SK-N-SH treated with all-trans-retinoic acid at 6 μM for 48 hours (cell line): ENCODE measurements at regions not wholly inside any gene's neighbourhood (a gene's known extent, or its start where the extent isn't known, plus 50 kb on each side); places are given as distances from the start of the nearest gene placed in this dataset.

Experiments used
- ARNTL ChIP-seq: fragments of 450-650 bp; formaldehyde crosslinking; IDR thresholded peaks from 2 replicates; pipeline ENCODE4 v1.5.0; 2020; ENCODE audit warnings: low read depth, mild to moderate bottlenecking, moderate library complexity, borderline replicate concordance
- CSRNP3 ChIP-seq: fragments of 250-450 bp; sonication (Bioruptor Pico); IDR thresholded peaks from 2 replicates; pipeline ENCODE4 v1.5.1; 2021; ENCODE audit warnings: mild to moderate bottlenecking, moderate library complexity
- GLIS3 ChIP-seq: fragments of 250-450 bp; sonication (Bioruptor Pico); IDR thresholded peaks from 2 replicates; pipeline ENCODE4 v1.5.0; 2020; ENCODE audit warnings: mild to moderate bottlenecking, moderate library complexity
- PATZ1 ChIP-seq: fragments of 250-450 bp; sonication (Bioruptor Pico); IDR thresholded peaks from 2 replicates; pipeline ENCODE4 v1.8.0; 2020; ENCODE audit warnings: mild to moderate bottlenecking, moderate library complexity, borderline replicate concordance
- PPARA ChIP-seq: fragments of 250-450 bp; sonication (Bioruptor Pico); IDR thresholded peaks from 2 replicates; pipeline ENCODE4 v1.5.0; 2020; ENCODE audit warnings: mild to moderate bottlenecking, borderline replicate concordance
- RARB ChIP-seq: fragments of 250-450 bp; sonication (Bioruptor Pico); IDR thresholded peaks from 2 replicates; pipeline ENCODE4 v1.8.0; 2021; ENCODE audit warnings: mild to moderate bottlenecking, moderate library complexity
- SNAI2 ChIP-seq: fragments of 250-450 bp; sonication (Bioruptor Pico); IDR thresholded peaks from 2 replicates; pipeline ENCODE4 v1.5.0; 2020; ENCODE audit warnings: mild to moderate bottlenecking, moderate library complexity
- TCF4 ChIP-seq: fragments of 250-450 bp; sonication (Bioruptor Pico); IDR thresholded peaks from 2 replicates; pipeline ENCODE4 v1.8.0; 2021; ENCODE audit warnings: mild to moderate bottlenecking, moderate library complexity, borderline replicate concordance
- TOX ChIP-seq: fragments of 250-450 bp; sonication (Bioruptor Pico); IDR thresholded peaks from 2 replicates; pipeline ENCODE4 v1.8.0; 2021; ENCODE audit warnings: mild to moderate bottlenecking, moderate library complexity, borderline replicate concordance
- ZFP3 ChIP-seq: fragments of 250-450 bp; sonication (Bioruptor Pico); IDR thresholded peaks from 2 replicates; pipeline ENCODE4 v1.5.0; 2020; ENCODE audit warnings: mild to moderate bottlenecking, moderate library complexity
- ZFP30 ChIP-seq: fragments of 450-650 bp; formaldehyde crosslinking; IDR thresholded peaks from 2 replicates; pipeline ENCODE4 v1.5.0; 2022; ENCODE audit warnings: mild to moderate bottlenecking, moderate library complexity
- TF ChIP-seq, protein P1 (sequence below): fragments of 250-450 bp; sonication (Bioruptor Pico); IDR thresholded peaks from 2 replicates; pipeline ENCODE4 v1.5.1; 2020; ENCODE audit warnings: low read depth, mild to moderate bottlenecking, moderate library complexity
- TF ChIP-seq, protein P2 (sequence below): fragments of 250-450 bp; sonication (Bioruptor Pico); IDR thresholded peaks from 2 replicates; pipeline ENCODE4 v1.5.0; 2020; ENCODE audit warnings: mild to moderate bottlenecking, moderate library complexity

DNA sequence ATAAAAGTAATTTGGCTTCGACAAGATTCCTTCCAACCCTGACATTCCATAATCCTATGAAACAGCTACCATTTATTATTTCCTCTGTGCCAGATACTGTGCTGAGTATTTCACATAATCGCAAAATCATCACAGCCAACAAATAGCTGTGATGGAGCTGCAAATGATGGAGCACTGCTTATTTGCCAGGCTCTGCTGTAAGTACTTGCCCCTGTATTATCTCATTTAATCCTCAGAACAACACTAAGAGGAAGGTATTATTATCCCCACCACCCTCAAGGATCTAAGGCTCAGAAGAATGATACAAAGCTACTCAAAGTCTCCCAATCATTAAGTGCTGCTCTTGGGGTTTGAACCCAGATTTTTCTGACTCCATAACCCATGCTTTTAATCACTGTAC lies 145.5 kb downstream of the CCDC34 start:
- TF ChIP-seq SNAI2 (CRISPR knock-in tag), result no peak
- no peak for TF ChIP-seq TCF4
- TF ChIP-seq ZFP30 (CRISPR knock-in tag), result no peak
- TF ChIP-seq ARNTL, result no peak
- no peak for TF ChIP-seq ZFP3 (CRISPR knock-in tag)
- TF ChIP-seq GLIS3 (CRISPR knock-in tag), result no peak
- TF ChIP-seq TOX (CRISPR knock-in tag), result no peak
- TF ChIP-seq RARB (CRISPR knock-in tag), result no peak
- no peak for TF ChIP-seq CSRNP3
- TF ChIP-seq, protein P1, sequence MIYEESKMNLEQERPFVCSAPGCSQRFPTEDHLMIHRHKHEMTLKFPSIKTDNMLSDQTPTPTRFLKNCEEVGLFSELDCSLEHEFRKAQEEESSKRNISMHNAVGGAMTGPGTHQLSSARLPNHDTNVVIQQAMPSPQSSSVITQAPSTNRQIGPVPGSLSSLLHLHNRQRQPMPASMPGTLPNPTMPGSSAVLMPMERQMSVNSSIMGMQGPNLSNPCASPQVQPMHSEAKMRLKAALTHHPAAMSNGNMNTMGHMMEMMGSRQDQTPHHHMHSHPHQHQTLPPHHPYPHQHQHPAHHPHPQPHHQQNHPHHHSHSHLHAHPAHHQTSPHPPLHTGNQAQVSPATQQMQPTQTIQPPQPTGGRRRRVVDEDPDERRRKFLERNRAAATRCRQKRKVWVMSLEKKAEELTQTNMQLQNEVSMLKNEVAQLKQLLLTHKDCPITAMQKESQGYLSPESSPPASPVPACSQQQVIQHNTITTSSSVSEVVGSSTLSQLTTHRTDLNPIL (CRISPR knock-in tag), result no peak
- no peak for TF ChIP-seq PATZ1 (CRISPR knock-in tag)
- no peak for TF ChIP-seq PPARA (CRISPR knock-in tag)
- TF ChIP-seq, protein P2, sequence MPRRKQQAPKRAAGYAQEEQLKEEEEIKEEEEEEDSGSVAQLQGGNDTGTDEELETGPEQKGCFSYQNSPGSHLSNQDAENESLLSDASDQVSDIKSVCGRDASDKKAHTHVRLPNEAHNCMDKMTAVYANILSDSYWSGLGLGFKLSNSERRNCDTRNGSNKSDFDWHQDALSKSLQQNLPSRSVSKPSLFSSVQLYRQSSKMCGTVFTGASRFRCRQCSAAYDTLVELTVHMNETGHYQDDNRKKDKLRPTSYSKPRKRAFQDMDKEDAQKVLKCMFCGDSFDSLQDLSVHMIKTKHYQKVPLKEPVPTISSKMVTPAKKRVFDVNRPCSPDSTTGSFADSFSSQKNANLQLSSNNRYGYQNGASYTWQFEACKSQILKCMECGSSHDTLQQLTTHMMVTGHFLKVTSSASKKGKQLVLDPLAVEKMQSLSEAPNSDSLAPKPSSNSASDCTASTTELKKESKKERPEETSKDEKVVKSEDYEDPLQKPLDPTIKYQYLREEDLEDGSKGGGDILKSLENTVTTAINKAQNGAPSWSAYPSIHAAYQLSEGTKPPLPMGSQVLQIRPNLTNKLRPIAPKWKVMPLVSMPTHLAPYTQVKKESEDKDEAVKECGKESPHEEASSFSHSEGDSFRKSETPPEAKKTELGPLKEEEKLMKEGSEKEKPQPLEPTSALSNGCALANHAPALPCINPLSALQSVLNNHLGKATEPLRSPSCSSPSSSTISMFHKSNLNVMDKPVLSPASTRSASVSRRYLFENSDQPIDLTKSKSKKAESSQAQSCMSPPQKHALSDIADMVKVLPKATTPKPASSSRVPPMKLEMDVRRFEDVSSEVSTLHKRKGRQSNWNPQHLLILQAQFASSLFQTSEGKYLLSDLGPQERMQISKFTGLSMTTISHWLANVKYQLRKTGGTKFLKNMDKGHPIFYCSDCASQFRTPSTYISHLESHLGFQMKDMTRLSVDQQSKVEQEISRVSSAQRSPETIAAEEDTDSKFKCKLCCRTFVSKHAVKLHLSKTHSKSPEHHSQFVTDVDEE (CRISPR knock-in tag), result no peak
